K562 (cell line): ENCODE measurements at regions not wholly inside any gene's neighbourhood (a gene's known extent, or its start where the extent isn't known, plus 50 kb on each side); places are given as distances from the start of the nearest gene placed in this dataset.

Experiments used
- ATAC-seq: fragments of 200-7000 bp; cut with Tn5 transposase; 3 replicates; pipeline ENCODE4 v1.9.1; 2020; ENCODE audit warnings: moderate library complexity
- BruUV-seq: library from RNA; stranded (reverse); fragments of 400-500 nt; replicated peaks from 2 replicates; lab custom pipeline; 2021; lab: Mats Ljungman, UMichigan
- CTCF ChIA-PET: fragments of 300-600 bp; formaldehyde crosslinking; extraction: SDS; loops from one replicate; lab custom pipeline; 2021; ENCODE audit warnings: low intra/inter-chr PET ratio; lab: Yijun Ruan, JAX
- POLR2A ChIA-PET: fragments of 300-600, 350-650 bp; sonication (Branson Sonifier 250); formaldehyde crosslinking; extraction: SDS; loops from one replicate; lab custom pipeline; 2021; ENCODE audit warnings: antibody characterized with exemption, inconsistent platforms; lab: Yijun Ruan, JAX
- DNase-seq, 4 experiments: peaks; one replicate each; pipeline versions ENCODE4 v3.0.0 to v3.0.0-alpha.2; 2011 to 2018; ENCODE audit warnings: low spot score in 3 of 4, mixed read lengths in 3 of 4; ENCODE audit errors: extremely low read depth in 1 of 4
- FAIRE-seq: peaks from 2 replicates; lab custom pipeline; 2011; peaks lifted over from hg19 to GRCh38; lab: Jason Lieb, UNC
- H2AFZ ChIP-seq: 2 replicates; pipeline ENCODE4 v1.6.0; 2011; ENCODE audit warnings: low read depth, low read length, control low read depth, inconsistent platforms
- H3K27ac ChIP-seq: fragments of 200-600 bp; 3 replicates; pipeline ENCODE4 v1.8.0; 2011; ENCODE audit warnings: low read depth, mild to moderate bottlenecking, control low read depth, inconsistent platforms, low read length, moderate library complexity, mixed read lengths; ENCODE audit errors: extremely low read depth
- H3K27me3 ChIP-seq, 2 experiments: fragments of 300-600 bp in 1 of 2; 2 replicates in 1 of 2; 3 replicates in 1 of 2; pipeline versions ENCODE4 v1.6.0 to v1.8.0; 2011; ENCODE audit warnings: inconsistent platforms in 2 of 2, low read length in 2 of 2, mild to moderate bottlenecking in 1 of 2, mixed read lengths in 1 of 2, moderate library complexity in 1 of 2; ENCODE audit not compliant: control insufficient read depth in 2 of 2, insufficient read depth in 2 of 2
- H3K36me3 ChIP-seq: fragments of 300-600 bp; 3 replicates; pipeline ENCODE4 v1.8.0; 2011; ENCODE audit warnings: mild to moderate bottlenecking, low read length, inconsistent platforms; ENCODE audit not compliant: control insufficient read depth, insufficient read depth
- H3K4me1 ChIP-seq, 2 experiments: fragments of 200-600 bp in 1 of 2; replicated peaks in 1 of 2; 2 replicates in 1 of 2; 3 replicates in 1 of 2; pipeline versions ENCODE4 v1.5.1 to v1.8.0; 2011; ENCODE audit warnings: inconsistent platforms in 2 of 2, low read length in 2 of 2, mild to moderate bottlenecking in 1 of 2, mixed read lengths in 1 of 2, moderate library complexity in 1 of 2; ENCODE audit not compliant: control insufficient read depth in 2 of 2, insufficient read depth in 2 of 2
- H3K4me2 ChIP-seq: 2 replicates; pipeline ENCODE4 v1.6.1; 2011; ENCODE audit warnings: low read length, control low read depth, inconsistent platforms, mixed read lengths; ENCODE audit not compliant: insufficient read depth
- H3K4me3 ChIP-seq: fragments of 200-600 bp; sonication (generic), shearing (Covaris generic); 2 replicates; pipeline ENCODE4 v1.5.1; 2016; ENCODE audit warnings: control low read depth, inconsistent platforms
- H3K79me2 ChIP-seq: fragments of 200-600 bp; 3 replicates; pipeline ENCODE4 v1.8.0; 2011; ENCODE audit warnings: low read length, inconsistent platforms; ENCODE audit not compliant: control insufficient read depth, insufficient read depth
- H3K9ac ChIP-seq, 2 experiments: 2 replicates each; pipeline versions ENCODE4 v1.6.0 to v1.6.1; 2011; ENCODE audit warnings: low read depth in 2 of 2, low read length in 2 of 2, control low read depth in 1 of 2, inconsistent platforms in 1 of 2, mild to moderate bottlenecking in 1 of 2, mixed read lengths in 1 of 2; ENCODE audit not compliant: insufficient read depth in 1 of 2
- H3K9me1 ChIP-seq: one replicate; pipeline ENCODE4 v1.6.0; 2011; ENCODE audit warnings: inconsistent platforms, mild to moderate bottlenecking, low read length, moderate library complexity; ENCODE audit not compliant: control insufficient read depth, insufficient read depth
- H3K9me3 ChIP-seq: replicated peaks from 2 replicates; pipeline ENCODE4 v1.5.1; 2011; ENCODE audit warnings: low read depth, low read length, inconsistent platforms; ENCODE audit not compliant: control insufficient read depth, insufficient read depth
- H4K20me1 ChIP-seq: replicated peaks from 2 replicates; pipeline ENCODE4 v1.6.1; 2011; ENCODE audit warnings: low read length, inconsistent platforms, mixed read lengths; ENCODE audit not compliant: control insufficient read depth, insufficient read depth
- FOXA1 ChIP-seq: fragments of 450-650 bp; IDR thresholded peaks from 2 replicates; pipeline ENCODE4 v1.6.1; 2016; ENCODE audit warnings: mild to moderate bottlenecking, borderline replicate concordance
- IRF2 ChIP-seq: sonication (generic); formaldehyde crosslinking; IDR thresholded peaks from 2 replicates; pipeline ENCODE4 v1.8.1; 2022; ENCODE audit warnings: mild to moderate bottlenecking, missing genetic modification reagents
- PTTG1 ChIP-seq: fragments of 450-650 bp; IDR thresholded peaks from 2 replicates; pipeline ENCODE4 v1.6.1; 2016; ENCODE audit warnings: low read depth, mild to moderate bottlenecking, missing genetic modification characterization, missing compliant biosample characterization
- SIRT6 ChIP-seq: IDR thresholded peaks from one replicate; pipeline ENCODE4 v1.6.1; 2012; ENCODE audit warnings: low read depth, mild to moderate bottlenecking, control low read depth, inconsistent platforms, low read length, moderate library complexity
- SMAD1 ChIP-seq: fragments of 150-350 bp; IDR thresholded peaks from 2 replicates; pipeline ENCODE4 v1.6.1; 2014; ENCODE audit warnings: low read length, low read depth; ENCODE audit not compliant: partially characterized antibody
- STAT5A ChIP-seq: IDR thresholded peaks from 2 replicates; pipeline ENCODE4 v1.6.1; 2012; ENCODE audit warnings: low read length, inconsistent platforms, borderline replicate concordance
- ZC3H4 ChIP-seq: sonication (generic); formaldehyde crosslinking; IDR thresholded peaks from 2 replicates; pipeline ENCODE4 v1.9.0; 2021; ENCODE audit warnings: missing genetic modification reagents, borderline replicate concordance
- ZNF212 ChIP-seq: fragments of 450-650 bp; formaldehyde crosslinking; IDR thresholded peaks from 2 replicates; pipeline ENCODE4 v1.4.0; 2020; ENCODE audit warnings: mild to moderate bottlenecking
- ZNF217 ChIP-seq: sonication (generic); formaldehyde crosslinking; IDR thresholded peaks from 2 replicates; pipeline ENCODE4 v1.8.0; 2022; ENCODE audit warnings: mild to moderate bottlenecking, missing genetic modification reagents
- in situ Hi-C: fragments of 300-500 bp; cut with MboI; formaldehyde crosslinking; loops from 4 replicates; pipeline ENCODE4 v1.15.0; 2018; ENCODE audit warnings: inconsistent platforms, mixed read lengths
- intact Hi-C: fragments of 100-400 bp; cut with micrococcal nuclease; formaldehyde crosslinking; loops from 2 replicates; pipeline ENCODE4 v1.14.2; 2022
- TF ChIP-seq, protein P1 (sequence below): sonication (generic); formaldehyde crosslinking; IDR thresholded peaks from 2 replicates; pipeline ENCODE4 v1.8.0; 2023; ENCODE audit warnings: mild to moderate bottlenecking, missing genetic modification reagents
- TF ChIP-seq, protein P2 (sequence below): fragments of 450-650 bp; IDR thresholded peaks from 2 replicates; pipeline ENCODE4 v1.6.1; 2016; ENCODE audit warnings: low read depth

DNA sequence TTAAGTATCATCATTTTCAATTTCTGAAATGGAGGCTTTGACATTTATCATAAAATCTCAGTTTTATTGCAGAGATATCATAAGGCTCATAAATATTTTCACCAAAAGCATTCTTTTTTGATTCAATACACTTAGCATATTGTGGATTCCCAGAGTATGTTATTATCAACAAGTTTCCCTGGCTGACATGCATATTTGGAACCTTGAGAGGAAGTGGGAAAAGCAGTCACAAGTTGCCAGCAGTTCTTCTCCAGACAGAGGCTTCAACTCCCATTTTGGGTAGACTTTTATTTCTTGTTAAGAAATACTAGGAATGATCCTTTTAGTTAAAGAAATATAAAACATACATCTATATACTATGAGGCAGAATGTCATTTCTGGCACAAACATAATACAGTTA, 236.5 kb downstream of the ASXL3 start:
- ChIA-PET CTCF (no interaction called here), POLR2A (no interaction called here)
- Histone ChIP-seq H3K27ac (no peak overlapping the region), H3K27me3 (no peaks in the 10 kb centered on the region), H3K4me1 (no peaks in the 10 kb centered on the region), H3K9me3 (no peaks in the 10 kb centered on the region; the same call in 1 of the 2 replicates), H3K9me1 (no peaks in the 10 kb centered on the region), H3K4me2 (no peak overlapping the region), H2AFZ (no peak overlapping the region), H3K36me3 (no peaks in the 10 kb centered on the region), H3K79me2 (no peaks in the 10 kb centered on the region), H3K4me3 (no peak overlapping the region), H3K9ac (no peak overlapping the region), H4K20me1 (no peaks in the 10 kb centered on the region)
- DNase-seq, result no peak
- no peak for FAIRE-seq
- no TSS peak for BruUV-seq
- in situ Hi-C loops (no loop called here), intact Hi-C loops (no loop called here)
- TF ChIP-seq ZC3H4 (CRISPR knock-in tag) (no peak), SMAD1 (no peak), IRF2 (CRISPR knock-in tag) (no peak), STAT5A (no peak), ZNF217 (CRISPR knock-in tag) (no peak), ZNF212 (CRISPR knock-in tag) (no peak), SIRT6 (no peak), FOXA1 (no peak), PTTG1 (tag) (no peak)
- TF ChIP-seq, protein P1, sequence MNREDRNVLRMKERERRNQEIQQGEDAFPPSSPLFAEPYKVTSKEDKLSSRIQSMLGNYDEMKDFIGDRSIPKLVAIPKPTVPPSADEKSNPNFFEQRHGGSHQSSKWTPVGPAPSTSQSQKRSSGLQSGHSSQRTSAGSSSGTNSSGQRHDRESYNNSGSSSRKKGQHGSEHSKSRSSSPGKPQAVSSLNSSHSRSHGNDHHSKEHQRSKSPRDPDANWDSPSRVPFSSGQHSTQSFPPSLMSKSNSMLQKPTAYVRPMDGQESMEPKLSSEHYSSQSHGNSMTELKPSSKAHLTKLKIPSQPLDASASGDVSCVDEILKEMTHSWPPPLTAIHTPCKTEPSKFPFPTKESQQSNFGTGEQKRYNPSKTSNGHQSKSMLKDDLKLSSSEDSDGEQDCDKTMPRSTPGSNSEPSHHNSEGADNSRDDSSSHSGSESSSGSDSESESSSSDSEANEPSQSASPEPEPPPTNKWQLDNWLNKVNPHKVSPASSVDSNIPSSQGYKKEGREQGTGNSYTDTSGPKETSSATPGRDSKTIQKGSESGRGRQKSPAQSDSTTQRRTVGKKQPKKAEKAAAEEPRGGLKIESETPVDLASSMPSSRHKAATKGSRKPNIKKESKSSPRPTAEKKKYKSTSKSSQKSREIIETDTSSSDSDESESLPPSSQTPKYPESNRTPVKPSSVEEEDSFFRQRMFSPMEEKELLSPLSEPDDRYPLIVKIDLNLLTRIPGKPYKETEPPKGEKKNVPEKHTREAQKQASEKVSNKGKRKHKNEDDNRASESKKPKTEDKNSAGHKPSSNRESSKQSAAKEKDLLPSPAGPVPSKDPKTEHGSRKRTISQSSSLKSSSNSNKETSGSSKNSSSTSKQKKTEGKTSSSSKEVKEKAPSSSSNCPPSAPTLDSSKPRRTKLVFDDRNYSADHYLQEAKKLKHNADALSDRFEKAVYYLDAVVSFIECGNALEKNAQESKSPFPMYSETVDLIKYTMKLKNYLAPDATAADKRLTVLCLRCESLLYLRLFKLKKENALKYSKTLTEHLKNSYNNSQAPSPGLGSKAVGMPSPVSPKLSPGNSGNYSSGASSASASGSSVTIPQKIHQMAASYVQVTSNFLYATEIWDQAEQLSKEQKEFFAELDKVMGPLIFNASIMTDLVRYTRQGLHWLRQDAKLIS (CRISPR knock-in tag), result no peak
- TF ChIP-seq, protein P2, sequence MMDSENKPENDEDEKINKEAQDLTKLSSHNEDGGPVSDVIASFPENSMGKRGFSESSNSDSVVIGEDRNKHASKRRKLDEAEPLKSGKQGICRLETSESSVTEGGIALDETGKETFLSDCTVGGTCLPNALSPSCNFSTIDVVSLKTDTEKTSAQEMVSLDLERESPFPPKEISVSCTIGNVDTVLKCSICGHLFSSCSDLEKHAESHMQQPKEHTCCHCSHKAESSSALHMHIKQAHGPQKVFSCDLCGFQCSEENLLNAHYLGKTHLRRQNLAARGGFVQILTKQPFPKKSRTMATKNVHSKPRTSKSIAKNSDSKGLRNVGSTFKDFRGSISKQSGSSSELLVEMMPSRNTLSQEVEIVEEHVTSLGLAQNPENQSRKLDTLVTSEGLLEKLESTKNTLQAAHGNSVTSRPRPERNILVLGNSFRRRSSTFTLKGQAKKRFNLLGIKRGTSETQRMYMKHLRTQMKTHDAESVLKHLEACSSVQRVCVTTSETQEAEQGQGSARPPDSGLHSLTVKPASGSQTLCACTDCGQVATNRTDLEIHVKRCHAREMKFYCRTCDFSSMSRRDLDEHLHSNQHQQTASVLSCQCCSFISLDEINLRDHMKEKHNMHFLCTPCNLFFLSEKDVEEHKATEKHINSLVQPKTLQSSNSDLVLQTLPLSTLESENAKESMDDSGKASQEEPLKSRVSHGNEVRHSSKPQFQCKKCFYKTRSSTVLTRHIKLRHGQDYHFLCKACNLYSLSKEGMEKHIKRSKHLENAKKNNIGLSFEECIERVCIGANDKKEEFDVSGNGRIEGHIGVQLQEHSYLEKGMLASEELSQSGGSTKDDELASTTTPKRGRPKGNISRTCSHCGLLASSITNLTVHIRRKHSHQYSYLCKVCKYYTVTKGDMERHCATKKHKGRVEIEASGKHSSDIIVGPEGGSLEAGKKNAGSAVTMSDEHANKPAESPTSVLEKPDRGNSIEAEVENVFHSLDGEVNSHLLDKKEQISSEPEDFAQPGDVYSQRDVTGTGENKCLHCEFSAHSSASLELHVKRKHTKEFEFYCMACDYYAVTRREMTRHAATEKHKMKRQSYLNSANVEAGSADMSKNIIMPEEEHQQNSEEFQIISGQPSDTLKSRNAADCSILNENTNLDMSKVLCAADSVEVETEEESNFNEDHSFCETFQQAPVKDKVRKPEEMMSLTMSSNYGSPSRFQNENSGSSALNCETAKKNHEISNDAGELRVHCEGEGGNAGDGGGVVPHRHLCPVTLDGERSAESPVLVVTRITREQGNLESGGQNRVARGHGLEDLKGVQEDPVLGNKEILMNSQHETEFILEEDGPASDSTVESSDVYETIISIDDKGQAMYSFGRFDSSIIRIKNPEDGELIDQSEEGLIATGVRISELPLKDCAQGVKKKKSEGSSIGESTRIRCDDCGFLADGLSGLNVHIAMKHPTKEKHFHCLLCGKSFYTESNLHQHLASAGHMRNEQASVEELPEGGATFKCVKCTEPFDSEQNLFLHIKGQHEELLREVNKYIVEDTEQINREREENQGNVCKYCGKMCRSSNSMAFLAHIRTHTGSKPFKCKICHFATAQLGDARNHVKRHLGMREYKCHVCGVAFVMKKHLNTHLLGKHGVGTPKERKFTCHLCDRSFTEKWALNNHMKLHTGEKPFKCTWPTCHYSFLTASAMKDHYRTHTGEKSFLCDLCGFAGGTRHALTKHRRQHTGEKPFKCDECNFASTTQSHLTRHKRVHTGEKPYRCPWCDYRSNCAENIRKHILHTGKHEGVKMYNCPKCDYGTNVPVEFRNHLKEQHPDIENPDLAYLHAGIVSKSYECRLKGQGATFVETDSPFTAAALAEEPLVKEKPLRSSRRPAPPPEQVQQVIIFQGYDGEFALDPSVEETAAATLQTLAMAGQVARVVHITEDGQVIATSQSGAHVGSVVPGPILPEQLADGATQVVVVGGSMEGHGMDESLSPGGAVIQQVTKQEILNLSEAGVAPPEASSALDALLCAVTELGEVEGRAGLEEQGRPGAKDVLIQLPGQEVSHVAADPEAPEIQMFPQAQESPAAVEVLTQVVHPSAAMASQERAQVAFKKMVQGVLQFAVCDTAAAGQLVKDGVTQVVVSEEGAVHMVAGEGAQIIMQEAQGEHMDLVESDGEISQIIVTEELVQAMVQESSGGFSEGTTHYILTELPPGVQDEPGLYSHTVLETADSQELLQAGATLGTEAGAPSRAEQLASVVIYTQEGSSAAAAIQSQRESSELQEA, result no peak
- no peak for ATAC-seq
